22Rv1 (cell line): ENCODE measurements at regions not wholly inside any gene's neighbourhood (a gene's known extent, or its start where the extent isn't known, plus 50 kb on each side); places are given as distances from the start of the nearest gene placed in this dataset.

Experiments
- CTCF ChIP-seq: fragments of 450-650 bp; IDR thresholded peaks from 2 replicates; pipeline ENCODE4 v1.5.1; 2017; ENCODE audit warnings: mild to moderate bottlenecking
- ZFX ChIP-seq: fragments of 450-650 bp; IDR thresholded peaks from 2 replicates; pipeline ENCODE4 v1.6.1; 2017; ENCODE audit warnings: antibody characterized with exemption, borderline replicate concordance

- TF ChIP-seq CTCF, result no peak
- TF ChIP-seq ZFX, result no peak
Observed at GRCh38 chr17:62892870-62893338, 73.1 kb upstream of the TANC2 start.
